Upper lobe of left lung (tissue), 6 donors: ENCODE measurements at regions not wholly inside any gene's neighbourhood (a gene's known extent, or its start where the extent isn't known, plus 50 kb on each side); places are given as distances from the start of the nearest gene placed in this dataset.

Experiments
- ATAC-seq, 2 donors: fragments of 200-7000 bp; cut with Tn5 transposase; one replicate each; pipeline ENCODE4 v1.9.1; 2022; ENCODE audit warnings: mild to moderate bottlenecking in 2 of 2, moderate library complexity in 2 of 2; ENCODE audit not compliant: low FRiP score in 2 of 2
- DNase-seq, 2 donors: peaks; one replicate each; pipeline ENCODE4 v3.0.0-alpha.2; 2019 to 2020
- H3K27ac ChIP-seq, 4 donors: fragments of 200-600 bp; sonication (generic); one replicate each; pipeline ENCODE4 v1.5.1; 2016 to 2019
- H3K27me3 ChIP-seq, 4 donors: fragments of 200-600 bp; sonication (generic); one replicate each; pipeline ENCODE4 v1.5.1; 2017 to 2019
- H3K36me3 ChIP-seq, 4 donors: fragments of 200-600 bp; sonication (generic); one replicate each; pipeline ENCODE4 v1.5.1; 2016 to 2019
- H3K4me1 ChIP-seq, 4 donors: fragments of 200-600 bp; sonication (generic); one replicate each; pipeline ENCODE4 v1.5.1; 2018 to 2019
- H3K4me3 ChIP-seq, 4 donors: fragments of 200-600 bp; sonication (generic); one replicate each; pipeline ENCODE4 v1.5.1; 2017 to 2019; ENCODE audit warnings: mild to moderate bottlenecking in 2 of 4, moderate library complexity in 1 of 4
- H3K9me3 ChIP-seq, 4 donors: fragments of 200-600 bp; sonication (generic); one replicate each; pipeline ENCODE4 v1.5.1; 2018 to 2019
- CTCF ChIP-seq, 6 experiments: fragments of 450-650 bp in 4 of 6; fragments of 200-600 bp in 2 of 6; sonication (generic) in 2 of 6; IDR thresholded peaks; one replicate each; pipeline ENCODE4 v1.5.1; 2016 to 2019; ENCODE audit warnings: antibody characterized with exemption in 6 of 6
- EP300 ChIP-seq, 4 donors: sonication (generic); formaldehyde crosslinking; IDR thresholded peaks; one replicate each; pipeline ENCODE4 v1.5.1; 2017; ENCODE audit warnings: antibody characterized with exemption in 4 of 4, control low read depth in 2 of 4
- POLR2A ChIP-seq, 4 donors: fragments of 450-650 bp; IDR thresholded peaks; one replicate each; pipeline ENCODE4 v1.5.1; 2016 to 2017; ENCODE audit warnings: antibody characterized with exemption in 4 of 4, mild to moderate bottlenecking in 2 of 4
- POLR2AphosphoS5 ChIP-seq, 2 donors: sonication (generic); formaldehyde crosslinking; IDR thresholded peaks; one replicate each; pipeline ENCODE4 v1.5.1; 2017; ENCODE audit warnings: antibody characterized with exemption in 2 of 2
- WGBS, 2 donors: methylation state at CpG; one replicate each; pipeline ENCODE4 v1.1.5; 2017 to 2018; 5-methylcytosine and 5-hydroxymethylcytosine counted together
- donor health status: DM: no; HTN: no; CAD: no; lungs with moderate emphysema.
- donor health status: DM: no; HTN: yes; CAD: no; lungs with severe emphysema.

GRCh38 chr16:63945806-63946205, 1176.1 kb downstream of the CDH11 start:
- WGBS, 2 donors, result 50 to 61% methylated on average over 1 of the region's 1 CpG
- ATAC-seq, result no peak

GRCh38 chr16:63943566-63943965, 1178.3 kb downstream of the CDH11 start:
- H3K4me1 ChIP-seq, result no peaks in the 10 kb centered on the region
- DNase-seq (no peak), ATAC-seq (no peak)
- H3K27me3 ChIP-seq, result no peaks in the 10 kb centered on the region
- no peaks in the 10 kb centered on the region for H3K36me3 ChIP-seq
- H3K4me3 ChIP-seq, result no peak overlapping the region
- H3K27ac ChIP-seq, result no peak overlapping the region
- TF ChIP-seq POLR2A (IDR thresholded peaks at IDR 0.05) (no peak), CTCF (IDR thresholded peaks at IDR 0.05) (no peak), POLR2AphosphoS5 (IDR thresholded peaks at IDR 0.05) (no peak), EP300 (IDR thresholded peaks at IDR 0.05) (no peak)
- H3K9me3 ChIP-seq, result no peaks in the 10 kb centered on the region
- 77 to 86% methylated on average over 6 of the region's 6 CpGs for WGBS, 2 donors

More at GRCh38 chr16:63945806-63946205, 1176.1 kb downstream of the CDH11 start:
- no peaks in the 10 kb centered on the region for H3K36me3 ChIP-seq
- H3K9me3 ChIP-seq, result no peaks in the 10 kb centered on the region
- no peak overlapping the region for H3K27ac ChIP-seq
- H3K4me3 ChIP-seq, result no peak overlapping the region
- no peak for DNase-seq
- no peaks in the 10 kb centered on the region for H3K27me3 ChIP-seq
- TF ChIP-seq EP300 (IDR thresholded peaks at IDR 0.05) (no peak), POLR2A (IDR thresholded peaks at IDR 0.05) (no peak), POLR2AphosphoS5 (IDR thresholded peaks at IDR 0.05) (no peak), CTCF (IDR thresholded peaks at IDR 0.05) (no peak)
- H3K4me1 ChIP-seq, result no peaks in the 10 kb centered on the region

GRCh38 chr16:63938661-63939060, 1183.2 kb downstream of the CDH11 start:
- 65 to 71% methylated on average over 4 of the region's 4 CpGs for WGBS, 2 donors
- ATAC-seq, result no peak
- no peaks in the 10 kb centered on the region for H3K36me3 ChIP-seq
- no peaks in the 10 kb centered on the region for H3K27me3 ChIP-seq
- TF ChIP-seq POLR2AphosphoS5 (IDR thresholded peaks at IDR 0.05) (no peak), EP300 (IDR thresholded peaks at IDR 0.05) (no peak), POLR2A (IDR thresholded peaks at IDR 0.05) (no peak), CTCF (IDR thresholded peaks at IDR 0.05) (no peak)
- H3K9me3 ChIP-seq, result no peaks in the 10 kb centered on the region
- no peak overlapping the region for H3K27ac ChIP-seq
- H3K4me3 ChIP-seq, result no peak overlapping the region
- DNase-seq, result no peak
- no peaks in the 10 kb centered on the region for H3K4me1 ChIP-seq

GRCh38 chr16:63933841-63934240, 1188.0 kb downstream of the CDH11 start:
- no peaks in the 10 kb centered on the region for H3K4me1 ChIP-seq
- WGBS, 2 donors, result 69 to 84% methylated on average over 3 of the region's 3 CpGs
- no peaks in the 10 kb centered on the region for H3K27me3 ChIP-seq
- no peaks in the 10 kb centered on the region for H3K36me3 ChIP-seq
- no peak overlapping the region for H3K27ac ChIP-seq
- H3K9me3 ChIP-seq, result peaks cover 0 to 5% (median 0%) of the 10 kb centered on the region in 4 donors
- no peak for ATAC-seq
- no peak for DNase-seq
- no peak overlapping the region for H3K4me3 ChIP-seq
- no peak for TF ChIP-seq POLR2AphosphoS5 (IDR thresholded peaks at IDR 0.05)
- TF ChIP-seq CTCF (IDR thresholded peaks at IDR 0.05), result no peak
- no peak for TF ChIP-seq EP300 (IDR thresholded peaks at IDR 0.05)
- TF ChIP-seq POLR2A (IDR thresholded peaks at IDR 0.05), result no peak

GRCh38 chr16:63928421-63928820, 1193.4 kb downstream of the CDH11 start:
- WGBS, 2 donors, result 89% methylated on average over 4 of the region's 4 CpGs
- TF ChIP-seq EP300 (IDR thresholded peaks at IDR 0.05) (no peak), CTCF (IDR thresholded peaks at IDR 0.05) (no peak), POLR2AphosphoS5 (IDR thresholded peaks at IDR 0.05) (no peak), POLR2A (IDR thresholded peaks at IDR 0.05) (no peak)
- H3K9me3 ChIP-seq, result peaks cover 0 to 5% (median 0%) of the 10 kb centered on the region in 4 donors
- H3K4me3 ChIP-seq, result no peak overlapping the region
- no peaks in the 10 kb centered on the region for H3K4me1 ChIP-seq
- no peak overlapping the region for H3K27ac ChIP-seq
- ATAC-seq (no peak), DNase-seq (no peak)
- H3K27me3 ChIP-seq, result no peaks in the 10 kb centered on the region
- no peaks in the 10 kb centered on the region for H3K36me3 ChIP-seq
